GF-D8 (cell line): ENCODE measurements at regions not wholly inside any gene's neighbourhood (a gene's known extent, or its start where the extent isn't known, plus 50 kb on each side); places are given as distances from the start of the nearest gene placed in this dataset.

Experiments used
- DNase-seq: peaks from one replicate; lab custom pipeline; 2025; lab: John Stamatoyannopoulos, UW

DNA sequence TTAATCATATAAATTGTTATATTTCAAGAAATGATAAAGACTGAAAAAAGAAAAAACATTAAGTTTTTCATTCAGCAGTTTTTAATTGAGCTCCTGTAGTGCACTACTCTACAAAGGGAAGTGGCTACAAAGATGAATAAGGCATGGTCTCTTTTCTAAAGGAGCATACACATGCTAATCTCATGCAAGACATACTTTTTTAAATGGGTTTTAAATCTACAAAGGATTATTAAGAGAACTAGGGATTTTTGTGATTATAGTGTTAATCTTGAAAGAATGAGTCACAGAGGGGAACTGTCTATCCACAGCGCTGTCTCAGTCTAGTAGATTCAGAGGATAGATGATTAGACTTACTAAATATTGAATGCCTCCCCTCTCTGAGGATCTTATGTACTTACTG lies 1722.2 kb downstream of the RPA4 start:
- no peak for DNase-seq

DNA sequence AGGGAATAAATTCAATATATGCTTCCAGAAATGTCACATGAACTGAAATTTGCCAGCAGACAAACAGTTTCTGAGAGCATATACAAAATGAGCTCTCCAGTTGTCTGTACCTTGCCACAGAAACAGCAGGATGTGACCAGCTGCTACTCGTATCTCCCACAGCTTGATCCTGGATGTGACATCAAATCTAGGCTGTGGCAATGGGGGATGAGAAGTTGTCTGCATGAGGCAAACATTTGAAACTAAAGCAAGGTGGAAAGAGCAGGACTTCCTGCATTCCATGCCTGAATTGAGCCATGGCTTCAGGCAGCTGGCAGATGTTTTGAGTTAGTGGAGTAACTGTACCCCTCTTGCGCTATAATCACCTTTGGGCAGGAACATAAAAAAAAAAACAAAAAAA lies 1724.0 kb downstream of the RPA4 start:
- no peak for DNase-seq

DNA sequence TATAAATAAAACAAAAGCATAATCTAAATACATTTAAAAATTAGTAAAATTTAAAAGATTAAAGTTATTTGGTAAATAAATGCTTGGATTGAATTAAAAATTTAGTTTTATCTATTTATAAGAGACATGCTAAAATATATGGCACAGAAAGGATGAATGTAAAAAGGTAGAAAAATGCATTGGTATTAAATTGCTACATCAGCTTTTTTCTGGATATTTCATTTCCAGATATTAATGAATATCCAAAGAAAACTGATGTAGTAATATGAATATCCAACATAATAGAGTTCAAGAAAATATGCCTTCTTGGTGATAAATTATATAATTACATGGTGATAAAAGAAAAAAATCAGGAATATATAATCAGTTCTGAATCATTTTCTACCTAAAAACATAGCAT lies 1743.9 kb downstream of the RPA4 start:
- no peak for DNase-seq

- DNase-seq: no peak
Observed at GRCh38 chrX:98637451-98637850, 1753.7 kb downstream of the RPA4 start.

- DNase-seq: no peak
Observed at GRCh38 chrX:98646351-98646750, 1762.6 kb downstream of the RPA4 start.

DNA sequence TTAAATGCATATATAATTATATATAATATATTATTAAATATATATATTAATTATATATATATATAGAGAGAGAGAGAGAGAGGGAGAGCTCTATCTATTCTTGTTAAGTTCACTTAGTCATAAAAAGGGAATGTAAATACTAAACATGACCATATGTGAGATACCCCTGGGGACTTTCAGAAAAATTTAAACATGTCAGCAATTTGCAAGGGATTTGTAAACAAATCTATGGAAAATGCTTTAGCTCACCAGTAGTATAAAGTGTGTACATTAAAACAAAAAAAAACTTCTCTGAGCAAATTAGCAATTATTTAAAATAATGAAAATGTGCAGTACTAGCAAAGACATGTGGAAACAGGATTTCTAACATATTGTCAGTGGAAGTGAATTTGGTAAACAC lies 1755.5 kb downstream of the PCDH19 start:
- no peak for DNase-seq
